Mesenchymal stem cell (in vitro differentiated cells and primary cell): ENCODE measurements at regions not wholly inside any gene's neighbourhood (a gene's known extent, or its start where the extent isn't known, plus 50 kb on each side); places are given as distances from the start of the nearest gene placed in this dataset.

Experiments used
- DNase-seq: peaks from one replicate; pipeline ENCODE4 v3.0.0-alpha.2; 2013
- H2AFZ ChIP-seq: one replicate; pipeline ENCODE4 v1.6.1; 2013; ENCODE audit warnings: low read depth, mild to moderate bottlenecking, control low read depth, inconsistent platforms, low read length, moderate library complexity
- H2AK5ac ChIP-seq: 2 replicates; pipeline ENCODE4 v1.6.1; 2013; ENCODE audit warnings: low read length, moderate library complexity, mild to moderate bottlenecking, inconsistent platforms; ENCODE audit not compliant: severe bottlenecking
- H2BK120ac ChIP-seq: one replicate; pipeline ENCODE4 v1.6.1; 2013; ENCODE audit warnings: low read depth, mild to moderate bottlenecking, inconsistent platforms, low read length, moderate library complexity
- H2BK12ac ChIP-seq, 2 experiments: one replicate each; pipeline ENCODE4 v1.6.1; 2013; ENCODE audit warnings: inconsistent platforms in 2 of 2, low read length in 2 of 2, mild to moderate bottlenecking in 2 of 2, moderate library complexity in 2 of 2, control low read depth in 1 of 2
- H2BK15ac ChIP-seq: one replicate; pipeline ENCODE4 v1.6.1; 2013; ENCODE audit warnings: mild to moderate bottlenecking, low read depth, inconsistent platforms; ENCODE audit not compliant: poor library complexity, severe bottlenecking
- H2BK5ac ChIP-seq: 2 replicates; pipeline ENCODE4 v1.6.1; 2013; ENCODE audit warnings: low read depth, mild to moderate bottlenecking, low read length, control low read depth, inconsistent platforms; ENCODE audit not compliant: poor library complexity, severe bottlenecking
- H3K14ac ChIP-seq, 2 experiments: one replicate each; pipeline ENCODE4 v1.6.1; 2013; ENCODE audit warnings: inconsistent platforms in 2 of 2, low read length in 2 of 2, control low read depth in 1 of 2, mild to moderate bottlenecking in 1 of 2, moderate library complexity in 1 of 2
- H3K18ac ChIP-seq, 2 experiments: one replicate each; pipeline ENCODE4 v1.6.1; 2013; ENCODE audit warnings: inconsistent platforms in 2 of 2, low read length in 2 of 2, control low read depth in 1 of 2, low read depth in 1 of 2, mild to moderate bottlenecking in 1 of 2
- H3K23ac ChIP-seq, 2 experiments: one replicate each; pipeline ENCODE4 v1.6.1; 2013; ENCODE audit warnings: inconsistent platforms in 2 of 2, low read length in 2 of 2, mild to moderate bottlenecking in 2 of 2, moderate library complexity in 2 of 2, control low read depth in 1 of 2
- H3K27ac ChIP-seq: 2 replicates; pipeline ENCODE4 v1.5.1; 2013; ENCODE audit warnings: mild to moderate bottlenecking, moderate library complexity, low read length, control low read depth, inconsistent platforms; ENCODE audit not compliant: poor library complexity, severe bottlenecking
- H3K27me3 ChIP-seq, 2 experiments: 2 replicates each; pipeline versions ENCODE4 v1.6.1 to v1.7.0; 2013; ENCODE audit warnings: low read length in 2 of 2, mild to moderate bottlenecking in 2 of 2, moderate library complexity in 2 of 2, control low read depth in 1 of 2, inconsistent platforms in 1 of 2; ENCODE audit not compliant: control insufficient read depth in 1 of 2, insufficient read depth in 1 of 2
- H3K36me3 ChIP-seq, 2 experiments: 2 replicates each; pipeline versions ENCODE4 v1.6.1 to v1.7.0; 2013; ENCODE audit warnings: low read length in 2 of 2, control low read depth in 1 of 2, inconsistent platforms in 1 of 2, low read depth in 1 of 2, mild to moderate bottlenecking in 1 of 2; ENCODE audit not compliant: insufficient read depth in 2 of 2, control insufficient read depth in 1 of 2
- H3K4ac ChIP-seq, 2 experiments: one replicate each; pipeline ENCODE4 v1.6.1; 2013; ENCODE audit warnings: inconsistent platforms in 2 of 2, low read length in 2 of 2, mild to moderate bottlenecking in 2 of 2, moderate library complexity in 2 of 2, control low read depth in 1 of 2, low read depth in 1 of 2
- H3K4me1 ChIP-seq: 2 replicates; pipeline ENCODE4 v1.6.1; 2013; ENCODE audit warnings: low read depth, low read length, control low read depth; ENCODE audit not compliant: control insufficient read depth, insufficient read depth
- H3K4me2 ChIP-seq: 2 replicates; pipeline ENCODE4 v1.6.1; 2013; ENCODE audit warnings: low read length, mild to moderate bottlenecking, inconsistent platforms; ENCODE audit not compliant: poor library complexity, severe bottlenecking
- H3K4me3 ChIP-seq, 2 experiments: 2 replicates each; pipeline versions ENCODE4 v1.5.1 to v1.7.0; 2013; ENCODE audit warnings: low read length in 2 of 2, mild to moderate bottlenecking in 2 of 2, control low read depth in 1 of 2, low read depth in 1 of 2; ENCODE audit not compliant: insufficient read depth in 1 of 2
- H3K79me1 ChIP-seq: replicated peaks from 2 replicates; pipeline ENCODE4 v1.6.1; 2013; ENCODE audit warnings: mild to moderate bottlenecking, control low read depth, low read length, inconsistent platforms; ENCODE audit not compliant: poor library complexity, severe bottlenecking
- H3K9ac ChIP-seq: 2 replicates; pipeline ENCODE4 v1.7.0; 2013; ENCODE audit warnings: mild to moderate bottlenecking, low read length, moderate library complexity
- H3K9me3 ChIP-seq: 2 replicates; pipeline ENCODE4 v1.7.0; 2013; ENCODE audit warnings: mild to moderate bottlenecking, low read length; ENCODE audit not compliant: control insufficient read depth
- H4K8ac ChIP-seq: one replicate; pipeline ENCODE4 v1.6.1; 2013; ENCODE audit warnings: inconsistent platforms, mild to moderate bottlenecking, low read length, moderate library complexity
- H4K91ac ChIP-seq: one replicate; pipeline ENCODE4 v1.6.1; 2013; ENCODE audit warnings: mild to moderate bottlenecking, low read length, inconsistent platforms
- WGBS: methylation state at CpG from one replicate; pipeline ENCODE4 v1.1.7; 2013; ENCODE audit warnings: mixed read lengths; 5-methylcytosine and 5-hydroxymethylcytosine counted together

DNA sequence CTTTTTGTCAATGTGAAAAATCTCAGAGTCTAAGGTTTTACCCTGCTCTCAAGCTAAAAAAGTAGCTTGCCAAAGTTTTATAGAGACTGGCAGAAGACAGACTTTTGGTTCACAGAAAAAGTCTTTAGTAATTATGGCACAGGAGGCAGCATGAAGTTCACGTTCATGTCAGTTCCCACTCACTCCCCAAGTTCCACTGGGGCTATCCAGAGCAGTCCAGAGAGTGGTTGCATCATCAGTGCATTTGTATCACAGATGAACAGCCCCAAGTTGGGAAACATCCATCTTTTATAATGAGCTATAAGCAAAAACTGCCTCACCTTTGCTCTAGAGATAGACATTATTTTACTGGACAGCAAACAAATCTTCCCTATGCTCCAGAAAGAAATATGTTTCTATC lies 454.1 kb upstream of the AGTR1 start:
- Histone ChIP-seq H3K4me2 (no peak overlapping the region), H2BK5ac (no peak overlapping the region), H3K9me3 (no peaks in the 10 kb centered on the region), H2AK5ac (no peak overlapping the region), H2BK15ac (no peak overlapping the region), H3K79me1 (no peaks in the 10 kb centered on the region), H3K27me3 (no peaks in the 10 kb centered on the region), H3K4me1 (no peaks in the 10 kb centered on the region), H3K36me3 (no peaks in the 10 kb centered on the region), H2BK12ac (no peak overlapping the region), H3K27ac (no peak overlapping the region), H3K9ac (no peak overlapping the region), H2AFZ (no peak overlapping the region), H4K91ac (no peak overlapping the region), H3K18ac (no peak overlapping the region), H2BK120ac (no peak overlapping the region), H3K4me3 (no peak overlapping the region), H3K23ac (no peak overlapping the region), H3K4ac (no peak overlapping the region), H3K14ac (no peak overlapping the region), H4K8ac (no peak overlapping the region)
- DNase-seq = no peak
- WGBS = 58% methylated on average over 1 of the region's 1 CpG

DNA sequence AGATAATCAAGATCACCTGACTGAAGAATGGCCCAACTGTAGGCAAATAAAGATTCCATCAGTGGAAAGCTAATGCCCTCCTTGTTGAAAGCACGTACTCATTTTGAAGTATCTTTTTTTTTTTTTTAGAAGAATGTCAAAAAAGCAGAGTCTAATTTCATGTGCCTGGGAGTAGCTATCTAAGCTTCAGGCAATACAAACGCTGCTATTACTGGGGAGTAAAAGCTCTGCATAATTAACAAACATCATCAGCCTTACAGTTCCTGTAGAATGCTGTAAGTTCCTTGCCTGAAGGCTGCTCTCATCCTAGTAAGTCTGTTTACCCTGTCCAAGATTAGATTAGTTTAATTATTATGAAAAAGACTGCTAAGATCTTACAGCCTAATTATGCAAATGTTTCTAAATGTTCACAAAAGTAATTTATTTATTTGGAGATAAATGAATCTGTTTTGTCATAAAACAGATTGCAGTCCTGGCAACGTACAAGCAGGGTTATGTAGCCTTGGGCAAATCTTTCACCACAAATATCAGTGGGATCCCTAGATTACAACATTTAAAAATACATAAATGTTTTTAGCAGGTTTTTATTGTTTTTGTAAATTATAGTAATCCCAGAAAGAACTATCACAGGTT lies 451.3 kb upstream of the AGTR1 start:
- Histone ChIP-seq H2BK120ac (no peak overlapping the region), H4K91ac (no peak overlapping the region), H3K18ac (no peak overlapping the region), H3K23ac (no peak overlapping the region), H3K36me3 (no peaks in the 10 kb centered on the region), H2BK12ac (no peak overlapping the region), H3K9me3 (no peaks in the 10 kb centered on the region), H3K27me3 (no peaks in the 10 kb centered on the region), H3K27ac (no peak overlapping the region), H3K4me2 (no peak overlapping the region), H3K4me1 (no peaks in the 10 kb centered on the region), H4K8ac (no peak overlapping the region), H3K9ac (no peak overlapping the region), H3K14ac (no peak overlapping the region), H2BK15ac (no peak overlapping the region), H2BK5ac (no peak overlapping the region), H3K4me3 (no peak overlapping the region), H2AFZ (no peak overlapping the region), H2AK5ac (no peak overlapping the region), H3K4ac (no peak overlapping the region), H3K79me1 (no peaks in the 10 kb centered on the region)
- 65% methylated on average over 2 of the region's 3 CpGs for WGBS
- no peak for DNase-seq

DNA sequence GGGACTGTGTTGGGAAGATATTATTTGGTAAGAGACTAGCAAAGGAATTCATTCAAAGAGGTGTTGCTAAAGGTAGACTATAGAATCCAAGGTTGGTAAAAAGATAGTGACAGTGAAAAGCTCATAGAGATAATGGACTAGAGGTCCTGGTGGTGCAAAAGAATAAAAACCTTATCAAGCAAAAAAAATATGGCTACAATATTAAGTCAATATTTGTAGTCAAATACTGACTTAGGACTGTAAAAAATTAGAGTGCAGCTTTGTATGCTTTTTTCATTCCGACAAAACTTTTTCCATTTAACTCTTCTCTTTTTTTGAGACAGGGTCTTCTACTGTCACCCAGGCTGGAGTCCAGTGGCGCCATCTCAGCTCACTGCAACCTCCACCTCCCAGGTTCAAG lies 444.0 kb upstream of the AGTR1 start:
- Histone ChIP-seq H2AK5ac (no peak overlapping the region), H3K23ac (no peak overlapping the region), H3K79me1 (no peaks in the 10 kb centered on the region), H3K4ac (no peak overlapping the region), H4K91ac (no peak overlapping the region), H3K4me3 (no peak overlapping the region), H3K27ac (no peak overlapping the region), H3K4me1 (no peaks in the 10 kb centered on the region), H2BK15ac (no peak overlapping the region), H2AFZ (no peak overlapping the region), H2BK12ac (no peak overlapping the region), H3K9me3 (no peaks in the 10 kb centered on the region), H3K18ac (no peak overlapping the region), H2BK120ac (no peak overlapping the region), H3K27me3 (no peaks in the 10 kb centered on the region), H3K4me2 (no peak overlapping the region), H2BK5ac (no peak overlapping the region), H3K9ac (no peak overlapping the region), H3K36me3 (no peaks in the 10 kb centered on the region), H3K14ac (no peak overlapping the region), H4K8ac (no peak overlapping the region)
- no peak for DNase-seq
- 87% methylated on average over 2 of the region's 2 CpGs for WGBS

DNA sequence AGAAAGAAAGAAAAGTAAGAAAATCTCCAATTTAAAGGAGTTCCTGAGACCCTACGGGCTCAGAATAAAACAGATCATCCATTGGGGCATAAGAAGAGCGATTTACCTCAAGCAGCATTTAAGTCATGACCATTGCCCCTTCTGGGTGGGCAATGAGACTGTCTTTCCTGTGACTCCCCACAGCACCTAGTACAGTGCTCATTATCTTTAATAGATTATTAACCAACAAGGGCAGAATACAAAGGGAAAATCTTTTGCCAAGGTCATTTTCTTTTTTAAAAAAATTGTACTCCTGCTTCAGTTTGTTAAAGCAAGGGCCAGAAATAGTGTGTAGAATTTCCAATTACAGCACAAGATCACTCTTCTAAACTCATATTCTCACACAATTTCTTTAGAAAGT lies 443.3 kb upstream of the AGTR1 start:
- no peak overlapping the region for H2BK12ac ChIP-seq
- H3K9ac ChIP-seq = no peak overlapping the region
- WGBS = 78% methylated on average over 2 of the region's 2 CpGs

More for the DNA sequence above, 443.3 kb upstream of the AGTR1 start:
- no peak overlapping the region for H3K4me2 ChIP-seq
- H3K36me3 ChIP-seq = no peaks in the 10 kb centered on the region
- H2BK120ac ChIP-seq = no peak overlapping the region
- H3K27me3 ChIP-seq = no peaks in the 10 kb centered on the region
- no peak for DNase-seq
- H3K23ac ChIP-seq = no peak overlapping the region
- no peak overlapping the region for H3K4me3 ChIP-seq
- H3K4ac ChIP-seq = no peak overlapping the region
- no peak overlapping the region for H3K14ac ChIP-seq
- H3K18ac ChIP-seq = no peak overlapping the region
- no peak overlapping the region for H4K91ac ChIP-seq
- no peak overlapping the region for H2BK5ac ChIP-seq
- H3K79me1 ChIP-seq = no peaks in the 10 kb centered on the region
- no peak overlapping the region for H2AFZ ChIP-seq
- H2BK15ac ChIP-seq = no peak overlapping the region
- H3K9me3 ChIP-seq = no peaks in the 10 kb centered on the region
- no peak overlapping the region for H4K8ac ChIP-seq
- H2AK5ac ChIP-seq = no peak overlapping the region
- no peak overlapping the region for H3K27ac ChIP-seq
- no peaks in the 10 kb centered on the region for H3K4me1 ChIP-seq
